SU-DHL-6 (cell line): ENCODE measurements at regions not wholly inside any gene's neighbourhood (a gene's known extent, or its start where the extent isn't known, plus 50 kb on each side); places are given as distances from the start of the nearest gene placed in this dataset.

Experiments used
- H2AFZ ChIP-seq: fragments of 200-600 bp; sonication (generic); 2 replicates; pipeline ENCODE4 v1.6.1; 2014; ENCODE audit warnings: low read depth, mild to moderate bottlenecking, moderate library complexity, mixed read lengths, antibody characterized with exemption, low read length; ENCODE audit not compliant: severe bottlenecking
- H3F3A ChIP-seq: fragments of 200-600 bp; shearing (Covaris generic); 2 replicates; pipeline ENCODE4 v1.6.0; 2016; ENCODE audit warnings: antibody characterized with exemption, mild to moderate bottlenecking; ENCODE audit not compliant: insufficient read depth
- H3K27ac ChIP-seq: fragments of 200-600 bp; sonication (generic); 2 replicates; pipeline ENCODE4 v1.5.1; 2016; ENCODE audit warnings: low read depth, mild to moderate bottlenecking, low read length, moderate library complexity, mixed read lengths
- H3K27me3 ChIP-seq: fragments of 200-600 bp; sonication (generic), shearing (Covaris generic); 2 replicates; pipeline ENCODE4 v1.6.0; 2014; ENCODE audit warnings: mild to moderate bottlenecking, low read length
- H3K36me3 ChIP-seq: fragments of 200-600 bp; sonication (generic); 2 replicates; pipeline ENCODE4 v1.6.1; 2014; ENCODE audit warnings: mild to moderate bottlenecking, low read length, mixed read lengths
- H3K4me2 ChIP-seq: fragments of 300-600, 200-600 bp; shearing (Covaris generic), sonication (generic); 2 replicates; pipeline ENCODE4 v1.6.0; 2014; ENCODE audit warnings: low read length, low read depth, mild to moderate bottlenecking; ENCODE audit not compliant: poor library complexity, severe bottlenecking
- H3K4me3 ChIP-seq: fragments of 200-600 bp; sonication (generic); 2 replicates; pipeline ENCODE4 v1.5.1; 2014; ENCODE audit warnings: antibody characterized with exemption, low read length, mild to moderate bottlenecking, mixed read lengths; ENCODE audit not compliant: insufficient read depth, poor library complexity, severe bottlenecking
- H3K79me2 ChIP-seq: fragments of 200-600 bp; sonication (generic); 2 replicates; pipeline ENCODE4 v1.6.1; 2014; ENCODE audit warnings: mild to moderate bottlenecking, low read length, moderate library complexity; ENCODE audit not compliant: insufficient read depth
- H3K9ac ChIP-seq: fragments of 200-600 bp; sonication (generic); 2 replicates; pipeline ENCODE4 v1.7.0; 2014; ENCODE audit warnings: mild to moderate bottlenecking, low read length
- H3K9me2 ChIP-seq: fragments of 200-600 bp; sonication (generic); replicated peaks from 2 replicates; pipeline ENCODE4 v1.6.1; 2014; ENCODE audit warnings: low read length; ENCODE audit not compliant: insufficient read depth
- H3K9me3 ChIP-seq: fragments of 200-600 bp; sonication (generic); 2 replicates; pipeline ENCODE4 v1.6.1; 2014; ENCODE audit warnings: low read length, mixed read lengths; ENCODE audit not compliant: insufficient read depth
- H4K20me1 ChIP-seq: fragments of 200-600 bp; sonication (generic); 2 replicates; pipeline ENCODE4 v1.6.1; 2014; ENCODE audit warnings: low read depth, mild to moderate bottlenecking, antibody characterized with exemption, low read length, moderate library complexity, mixed read lengths
- CTCF ChIP-seq: fragments of 200-600 bp; sonication (generic); IDR thresholded peaks from one replicate; pipeline ENCODE4 v1.5.1; 2017; ENCODE audit warnings: antibody characterized with exemption, mild to moderate bottlenecking, low read length, moderate library complexity; ENCODE audit not compliant: insufficient read depth, poor library complexity, severe bottlenecking
- EZH2phosphoT487 ChIP-seq: fragments of 200-600 bp; sonication (generic), shearing (Covaris generic); conservative IDR thresholded peaks from 2 replicates; pipeline ENCODE4 v1.6.1; 2018; ENCODE audit warnings: mild to moderate bottlenecking, antibody characterized with exemption, low read length, moderate library complexity, mixed read lengths

- Histone ChIP-seq H3K36me3 (no peaks in the 10 kb centered on the region), H3K9me3 (no peaks in the 10 kb centered on the region), H3K27me3 (no peaks in the 10 kb centered on the region), H3K9ac (no peak overlapping the region), H4K20me1 (no peaks in the 10 kb centered on the region), H3K9me2 (no peaks in the 10 kb centered on the region), H3K4me3 (no peak overlapping the region), H3K79me2 (no peaks in the 10 kb centered on the region), H2AFZ (no peak overlapping the region), H3F3A (no peaks in the 10 kb centered on the region), H3K27ac (no peak overlapping the region), H3K4me2 (no peak overlapping the region)
- TF ChIP-seq CTCF, result no peak
- TF ChIP-seq EZH2phosphoT487, result no peak
Observed at GRCh38 chr21:35611708-35612132, 448.6 kb downstream of the SETD4 start.

GRCh38 chr21:35609263-35609662, 451.1 kb downstream of the SETD4 start:
- Histone ChIP-seq H3F3A (no peaks in the 10 kb centered on the region), H3K9me3 (no peaks in the 10 kb centered on the region), H3K9ac (no peak overlapping the region), H4K20me1 (no peaks in the 10 kb centered on the region), H3K9me2 (no peaks in the 10 kb centered on the region), H3K4me3 (no peak overlapping the region), H3K27ac (no peak overlapping the region), H2AFZ (no peak overlapping the region), H3K36me3 (no peaks in the 10 kb centered on the region), H3K27me3 (no peaks in the 10 kb centered on the region), H3K79me2 (no peaks in the 10 kb centered on the region), H3K4me2 (no peak overlapping the region)
- TF ChIP-seq CTCF (no peak), EZH2phosphoT487 (no peak)

GRCh38 chr21:35607406-35607805, 452.9 kb downstream of the SETD4 start:
- no peak overlapping the region for H3K4me3 ChIP-seq

More at GRCh38 chr21:35607406-35607805, 452.9 kb downstream of the SETD4 start:
- Histone ChIP-seq H3K27me3 (no peaks in the 10 kb centered on the region), H3K79me2 (no peaks in the 10 kb centered on the region), H3K36me3 (no peaks in the 10 kb centered on the region), H3K9ac (no peak overlapping the region), H3K9me3 (no peaks in the 10 kb centered on the region), H3K4me2 (no peak overlapping the region), H3K27ac (no peak overlapping the region), H3K9me2 (no peaks in the 10 kb centered on the region), H2AFZ (no peak overlapping the region), H4K20me1 (no peaks in the 10 kb centered on the region), H3F3A (no peaks in the 10 kb centered on the region)
- TF ChIP-seq EZH2phosphoT487 (no peak), CTCF (no peak)
